SK-N-MC (cell line): ENCODE measurements at regions not wholly inside any gene's neighbourhood (a gene's known extent, or its start where the extent isn't known, plus 50 kb on each side); places are given as distances from the start of the nearest gene placed in this dataset.

Source experiments
- EZH2 ChIP-seq: fragments of 200-600 bp; sonication (generic); IDR thresholded peaks from one replicate; pipeline ENCODE4 v1.6.1; 2017; ENCODE audit warnings: antibody characterized with exemption
- POLR2AphosphoS5 ChIP-seq: IDR thresholded peaks from 2 replicates; pipeline ENCODE4 v1.6.1; 2012; ENCODE audit warnings: mild to moderate bottlenecking, low read depth, low read length, borderline replicate concordance

GRCh38 chr1:29519788-29520110, 283.4 kb downstream of the PTPRU start:
- TF ChIP-seq POLR2AphosphoS5 (no peak), EZH2 (no peak)
